ENCODE measurements at regions not wholly inside any gene's neighbourhood (a gene's known extent, or its start where the extent isn't known, plus 50 kb on each side); places are given as distances from the start of the nearest gene placed in this dataset.

GRCh38 chr13:53272873-53273272 is 244.3 kb downstream of the OLFM4 start:
- TF ChIP-seq SIN3A (IDR thresholded peaks at IDR 0.05; ENCODE audit: borderline replicate concordance, insufficient read depth, low read depth, low read length) (no peak), POLR2AphosphoS5 (IDR thresholded peaks at IDR 0.05; ENCODE audit: low read depth, low read length) (no peak), TCF7L2 (IDR thresholded peaks at IDR 0.05; ENCODE audit: low read depth, low read length) (no peak), REST (IDR thresholded peaks at IDR 0.05; ENCODE audit: insufficient read depth in 1 of 2, low read depth in 2 of 2, low read length in 1 of 2) (no peak), CTCF (IDR thresholded peaks at IDR 0.05) (no peak)
- ChIA-PET POLR2A (no interaction called here), CTCF (no interaction called here)
- Histone ChIP-seq H3K27ac (ENCODE audit: low read length) (no peak overlapping the region), H3K4me1 (ENCODE audit: control insufficient read depth, insufficient read depth, low read length) (no peaks in the 10 kb centered on the region), H3K4me3 (ENCODE audit: low read depth in 2 of 2, low read length in 2 of 2) (no peak overlapping the region), H3K36me3 (ENCODE audit: control insufficient read depth, insufficient read depth, low read length) (no peaks in the 10 kb centered on the region), H3K27me3 (ENCODE audit: control insufficient read depth, insufficient read depth, low read length) (no peaks in the 10 kb centered on the region), H3K9me3 (ENCODE audit: control insufficient read depth, insufficient read depth, low read depth, low read length) (no peaks in the 10 kb centered on the region)
- in situ Hi-C loops (cut with HindIII; ENCODE audit: low pct_unique_long_range_greater_than_20kb, low sequenced_read_pairs), result no loop called here
- intact Hi-C loops (cut with micrococcal nuclease; ENCODE audit: unreplicated experiment), result no loop called here
- DNase-seq (ENCODE audit: low read depth, low spot score), result no peak
- no peak for ATAC-seq
- no TSS peak for BruUV-seq (replicated peaks)

GRCh38 chr13:53276265-53276664 is 247.7 kb downstream of the OLFM4 start:
- intact Hi-C loops (cut with micrococcal nuclease; ENCODE audit: unreplicated experiment) (no loop called here), in situ Hi-C loops (cut with HindIII; ENCODE audit: low pct_unique_long_range_greater_than_20kb, low sequenced_read_pairs) (no loop called here)
- no peak overlapping the region for H3K4me3 ChIP-seq (ENCODE audit: low read depth in 2 of 2, low read length in 2 of 2)
- no peaks in the 10 kb centered on the region for H3K9me3 ChIP-seq (ENCODE audit: control insufficient read depth, insufficient read depth, low read depth, low read length)
- ATAC-seq (no peak), DNase-seq (ENCODE audit: low read depth, low spot score) (no peak)
- BruUV-seq (replicated peaks), result no TSS peak
- ChIA-PET POLR2A (no interaction called here), CTCF (no interaction called here)
- no peak overlapping the region for H3K27ac ChIP-seq (ENCODE audit: low read length)
- no peaks in the 10 kb centered on the region for H3K4me1 ChIP-seq (ENCODE audit: control insufficient read depth, insufficient read depth, low read length)
- H3K36me3 ChIP-seq (ENCODE audit: control insufficient read depth, insufficient read depth, low read length), result no peaks in the 10 kb centered on the region
- H3K27me3 ChIP-seq (ENCODE audit: control insufficient read depth, insufficient read depth, low read length), result no peaks in the 10 kb centered on the region
- TF ChIP-seq SIN3A (IDR thresholded peaks at IDR 0.05; ENCODE audit: borderline replicate concordance, insufficient read depth, low read depth, low read length), result no peak
- no peak for TF ChIP-seq REST (IDR thresholded peaks at IDR 0.05; ENCODE audit: insufficient read depth in 1 of 2, low read depth in 2 of 2, low read length in 1 of 2)
- no peak for TF ChIP-seq POLR2AphosphoS5 (IDR thresholded peaks at IDR 0.05; ENCODE audit: low read depth, low read length)
- TF ChIP-seq CTCF (IDR thresholded peaks at IDR 0.05), result no peak
- TF ChIP-seq TCF7L2 (IDR thresholded peaks at IDR 0.05; ENCODE audit: low read depth, low read length), result no peak

All from Panc1 (cell line).